Psoas muscle (tissue), 7 donors: ENCODE measurements at regions not wholly inside any gene's neighbourhood (a gene's known extent, or its start where the extent isn't known, plus 50 kb on each side); places are given as distances from the start of the nearest gene placed in this dataset.

Experiments
- ATAC-seq, 4 donors: fragments of 200-7000 bp; cut with Tn5 transposase; one replicate each; pipeline ENCODE4 v1.9.1; 2020; ENCODE audit warnings: moderate library complexity in 3 of 4, mild to moderate bottlenecking in 2 of 4
- DNase-seq, 2 donors: peaks; one replicate each; pipeline ENCODE4 v3.0.0-alpha.2; 2020
- H3K27ac ChIP-seq: fragments of 200-600 bp; one replicate; pipeline ENCODE4 v1.8.0; 2022
- H3K27me3 ChIP-seq, 3 donors: fragments of 200-600 bp in 1 of 3; one replicate each; pipeline versions ENCODE4 v1.6.1 to v1.8.0; 2013 to 2022; ENCODE audit warnings: low read length in 2 of 3, mild to moderate bottlenecking in 2 of 3, moderate library complexity in 1 of 3; ENCODE audit not compliant: insufficient read depth in 3 of 3
- H3K36me3 ChIP-seq, 2 donors: fragments of 200-600 bp in 1 of 2; one replicate each; pipeline versions ENCODE4 v1.6.1 to v1.8.0; 2013 to 2022; ENCODE audit warnings: low read depth in 1 of 2, mild to moderate bottlenecking in 1 of 2, moderate library complexity in 1 of 2; ENCODE audit not compliant: insufficient read depth in 1 of 2
- H3K4me1 ChIP-seq: fragments of 200-600 bp; one replicate; pipeline ENCODE4 v1.8.0; 2022
- H3K4me3 ChIP-seq: fragments of 200-600 bp; one replicate; pipeline ENCODE4 v1.8.0; 2022; ENCODE audit warnings: mild to moderate bottlenecking
- H3K9me3 ChIP-seq: fragments of 200-600 bp; one replicate; pipeline ENCODE4 v1.8.0; 2022
- CTCF ChIP-seq: fragments of 200-600 bp; IDR thresholded peaks from one replicate; pipeline ENCODE4 v1.8.0; 2022; ENCODE audit warnings: antibody characterized with exemption
- WGBS, 3 donors: extraction: QIAGEN DNeasy Blood & Tissue Kit; methylation state at CpG; one replicate each; pipeline versions ENCODE4 v1.1.6 to v1.1.7; 2013; 5-methylcytosine and 5-hydroxymethylcytosine counted together
- intact Hi-C, 2 donors: fragments of 100-400 bp; cut with DNase I; formaldehyde crosslinking; loops; one replicate each; pipeline versions ENCODE4 v1.11.0 to v1.14.2; 2022
- donor health status: healthy with polysubstance abuse.
- donor health status: DM: no; HTN: no; CAD: no; lungs with moderate emphysema.
- donor health status: Bipolar disorder and iron deficiency.
- donor health status: healthy.
- donor health status: DM: yes; HTN: yes; CAD: no.
- donor health status: DM: no; HTN: no; CAD: no.
- donor health status: DM: yes; HTN: yes; CAD: no.

- Histone ChIP-seq H3K4me1 (no peaks in the 10 kb centered on the region), H3K36me3 (no peaks in the 10 kb centered on the region), H3K27me3 (no peaks in the 10 kb centered on the region), H3K27ac (no peak overlapping the region), H3K9me3 (no peaks in the 10 kb centered on the region), H3K4me3 (no peak overlapping the region)
- ATAC-seq (no peak), DNase-seq (no peak)
- WGBS, 3 donors, result 50 to 55% (median 54%) methylated on average over 2 of the region's 2 CpGs
- TF ChIP-seq CTCF, result no peak
- intact Hi-C loops, result no loop called here
Measured at GRCh38 chr6:55636406-55637102, 57.6 kb upstream of the HMGCLL1 start.

GRCh38 chr6:55633471-55633870 lies 54.5 kb upstream of the HMGCLL1 start:
- Histone ChIP-seq H3K4me3 (no peak overlapping the region), H3K36me3 (no peaks in the 10 kb centered on the region), H3K4me1 (no peaks in the 10 kb centered on the region), H3K9me3 (no peaks in the 10 kb centered on the region), H3K27ac (no peak overlapping the region), H3K27me3 (no peaks in the 10 kb centered on the region)
- intact Hi-C loops, result no loop called here
- no peak for TF ChIP-seq CTCF
- ATAC-seq, result no peak
- no peak for DNase-seq
- WGBS, 3 donors, result 40 to 42% (median 41%) methylated on average over 3 of the region's 3 CpGs

GRCh38 chr6:55632953-55633352 lies 54.0 kb upstream of the HMGCLL1 start:
- no peaks in the 10 kb centered on the region for H3K36me3 ChIP-seq
- DNase-seq (no peak), ATAC-seq (no peak)
- no peaks in the 10 kb centered on the region for H3K9me3 ChIP-seq
- 77 to 84% (median 82%) methylated on average over 1 of the region's 1 CpG for WGBS, 3 donors
- H3K4me1 ChIP-seq, result no peaks in the 10 kb centered on the region
- H3K27me3 ChIP-seq, result no peaks in the 10 kb centered on the region
- TF ChIP-seq CTCF, result no peak
- H3K27ac ChIP-seq, result no peak overlapping the region
- no peak overlapping the region for H3K4me3 ChIP-seq
- intact Hi-C loops, result no loop called here
